Stomach (tissue), 8 donors: ENCODE measurements at regions not wholly inside any gene's neighbourhood (a gene's known extent, or its start where the extent isn't known, plus 50 kb on each side); places are given as distances from the start of the nearest gene placed in this dataset.

Source experiments
- DNase-seq, 2 donors: peaks; one replicate each; pipeline versions ENCODE4 v3.0.0 to v3.0.0-alpha.2; 2013 to 2019
- H3K27ac ChIP-seq, 5 donors: fragments of 200-600 bp in 4 of 5; sonication (generic) in 4 of 5; one replicate each; pipeline ENCODE4 v1.5.1; 2013 to 2019; ENCODE audit warnings: mild to moderate bottlenecking in 1 of 5, moderate library complexity in 1 of 5
- H3K27me3 ChIP-seq, 3 donors: fragments of 200-600 bp; sonication (generic); one replicate each; pipeline ENCODE4 v1.5.1; 2017 to 2019; ENCODE audit warnings: mixed run types in 1 of 3
- H3K36me3 ChIP-seq, 4 donors: fragments of 200-600 bp; sonication (generic); 1 replicate in 3 of 4; 2 replicates in 1 of 4; pipeline ENCODE4 v1.5.1; 2016 to 2019
- H3K4me1 ChIP-seq, 4 donors: fragments of 200-600 bp; sonication (generic); one replicate each; pipeline ENCODE4 v1.5.1; 2016 to 2019
- H3K4me3 ChIP-seq, 4 donors: fragments of 200-600 bp; sonication (generic) in 3 of 4; one replicate each; pipeline ENCODE4 v1.5.1; 2016 to 2019; ENCODE audit warnings: mild to moderate bottlenecking in 1 of 4
- H3K9me3 ChIP-seq, 4 donors: fragments of 200-600 bp; sonication (generic); one replicate each; pipeline ENCODE4 v1.5.1; 2016 to 2019
- CTCF ChIP-seq, 7 experiments: fragments of 450-650 bp in 4 of 7; fragments of 200-600 bp in 3 of 7; sonication (generic) in 3 of 7; IDR thresholded peaks; one replicate each; pipeline ENCODE4 v1.5.1; 2016 to 2019; ENCODE audit warnings: antibody characterized with exemption in 7 of 7, control low read depth in 2 of 7, mild to moderate bottlenecking in 1 of 7
- EP300 ChIP-seq: sonication (generic); formaldehyde crosslinking; IDR thresholded peaks from one replicate; pipeline ENCODE4 v1.6.1; 2017; ENCODE audit warnings: antibody characterized with exemption
- POLR2A ChIP-seq, 4 donors: fragments of 450-650 bp; IDR thresholded peaks; one replicate each; pipeline ENCODE4 v1.6.1; 2016; ENCODE audit warnings: antibody characterized with exemption in 4 of 4, control low read depth in 2 of 4, mild to moderate bottlenecking in 1 of 4, moderate library complexity in 1 of 4
- POLR2AphosphoS5 ChIP-seq, 3 donors: sonication (generic); formaldehyde crosslinking; IDR thresholded peaks; one replicate each; pipeline ENCODE4 v1.6.1; 2016; ENCODE audit warnings: antibody characterized with exemption in 3 of 3
- WGBS, 5 donors: extraction: QIAGEN DNeasy Blood & Tissue Kit in 3 of 5; methylation state at CpG; one replicate each; pipeline versions ENCODE4 v1.1.5 to v1.1.7; 2013 to 2018; 5-methylcytosine and 5-hydroxymethylcytosine counted together
- intact Hi-C: fragments of 100-400 bp; cut with DNase I; formaldehyde crosslinking; loops from one replicate; pipeline ENCODE4 v1.15.1; 2023; ENCODE audit warnings: low total_unique reads
- donor health status: healthy with polysubstance abuse.
- donor health status: Bipolar disorder and iron deficiency.
- donor health status: healthy.

DNA sequence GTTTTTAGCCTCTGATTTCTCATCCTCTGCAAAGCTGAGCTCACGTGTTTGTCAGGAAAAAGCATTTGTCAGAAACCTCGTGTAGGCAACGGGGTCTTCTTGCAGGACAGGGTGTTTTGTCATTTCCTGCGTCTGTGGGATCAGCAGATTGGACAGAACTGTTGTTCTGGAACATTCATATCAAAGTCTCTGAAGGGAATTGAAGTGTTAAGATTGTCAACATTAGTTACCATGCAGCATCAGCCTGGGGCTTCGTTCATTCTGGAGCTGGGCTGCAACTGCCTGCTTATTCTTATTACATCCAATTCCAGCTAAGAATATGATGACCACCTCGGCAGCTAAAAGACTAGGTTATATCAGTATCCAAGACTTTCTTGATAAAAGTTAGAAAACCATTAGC is 71.0 kb upstream of the RALGAPA2 start:
- no peak overlapping the region for H3K4me3 ChIP-seq

DNA sequence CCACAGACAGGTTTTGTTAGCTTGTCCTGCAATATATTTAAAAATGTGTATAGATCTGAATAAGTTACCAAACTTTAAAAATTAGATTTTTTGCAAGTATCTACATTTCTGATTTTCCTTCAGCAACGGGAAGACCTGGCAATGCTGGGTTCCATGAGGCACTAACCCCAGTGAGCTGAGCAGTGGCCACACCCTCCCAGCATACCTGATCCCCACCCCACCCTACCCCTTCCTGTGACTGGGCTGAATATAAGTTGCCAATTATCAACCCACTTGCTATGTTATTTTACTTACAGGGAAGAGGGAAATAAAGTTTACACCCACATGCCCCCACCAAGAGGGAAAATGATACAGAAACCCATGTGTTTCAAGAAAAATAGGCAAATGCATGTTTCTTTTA is 70.3 kb upstream of the RALGAPA2 start:
- no peak for DNase-seq
- peaks cover 10 to 36% (median 17%) of the 10 kb centered on the region in 4 donors for H3K4me1 ChIP-seq
- intact Hi-C loops, result no loop called here

More for the DNA sequence above, 71.0 kb upstream of the RALGAPA2 start:
- no peaks in the 10 kb centered on the region for H3K27me3 ChIP-seq
- H3K36me3 ChIP-seq, result no peaks in the 10 kb centered on the region
- DNase-seq, result peak in 1 of 2 donors; percentile 18
- no peak overlapping the region for H3K27ac ChIP-seq
- peaks cover 10 to 36% (median 17%) of the 10 kb centered on the region in 4 donors for H3K4me1 ChIP-seq
- intact Hi-C loops, result no loop called here
- TF ChIP-seq EP300 (no peak), POLR2AphosphoS5 (IDR thresholded peaks at IDR 0.05) (no peak), CTCF (IDR thresholded peaks at IDR 0.05) (no peak)
- WGBS, 5 donors, result 50 to 61% (median 52%) methylated on average over 6 of the region's 6 CpGs
- H3K9me3 ChIP-seq, result no peaks in the 10 kb centered on the region

GRCh38 chr20:20782231-20782630 is 69.8 kb upstream of the RALGAPA2 start:
- TF ChIP-seq CTCF (IDR thresholded peaks at IDR 0.05) (no peak), POLR2A (IDR thresholded peaks at IDR 0.05) (no peak), EP300 (no peak), POLR2AphosphoS5 (IDR thresholded peaks at IDR 0.05) (no peak)
- WGBS, 5 donors, result 15 to 34% (median 19%) methylated on average over 8 of the region's 8 CpGs
- peak; percentile 47 to 76 for DNase-seq
- no peak overlapping the region for H3K4me3 ChIP-seq
- peaks cover 10 to 36% (median 17%) of the 10 kb centered on the region in 4 donors for H3K4me1 ChIP-seq
- H3K36me3 ChIP-seq, result no peaks in the 10 kb centered on the region
- H3K27ac ChIP-seq, result peak overlapping the region in 1 of 5 donors; percentile 22
- H3K9me3 ChIP-seq, result no peaks in the 10 kb centered on the region
- no peaks in the 10 kb centered on the region for H3K27me3 ChIP-seq
- intact Hi-C loops, result no loop called here

More for the DNA sequence above, 70.3 kb upstream of the RALGAPA2 start:
- no peak overlapping the region for H3K4me3 ChIP-seq
- no peaks in the 10 kb centered on the region for H3K9me3 ChIP-seq
- H3K27ac ChIP-seq, result no peak overlapping the region
- H3K36me3 ChIP-seq, result no peaks in the 10 kb centered on the region
- TF ChIP-seq EP300 (no peak), CTCF (IDR thresholded peaks at IDR 0.05) (no peak), POLR2AphosphoS5 (IDR thresholded peaks at IDR 0.05) (no peak), POLR2A (IDR thresholded peaks at IDR 0.05) (no peak)
- 12 to 37% (median 20%) methylated on average over 1 of the region's 1 CpG for WGBS, 5 donors
- no peaks in the 10 kb centered on the region for H3K27me3 ChIP-seq

GRCh38 chr20:20781029-20781428 is 68.6 kb upstream of the RALGAPA2 start:
- WGBS, 5 donors, result 90 to 93% (median 92%) methylated on average over 5 of the region's 5 CpGs
- no peak for DNase-seq
- Histone ChIP-seq H3K27me3 (no peaks in the 10 kb centered on the region), H3K4me3 (no peak overlapping the region), H3K36me3 (no peaks in the 10 kb centered on the region), H3K27ac (peak overlapping the region in 1 of 5 donors; percentile 66), H3K4me1 (peaks cover 10 to 36% (median 17%) of the 10 kb centered on the region in 4 donors), H3K9me3 (peaks cover 0 to 5% (median 0%) of the 10 kb centered on the region in 4 donors)
- intact Hi-C loops, result no loop called here
- TF ChIP-seq POLR2A (IDR thresholded peaks at IDR 0.05) (no peak), POLR2AphosphoS5 (IDR thresholded peaks at IDR 0.05) (no peak), CTCF (IDR thresholded peaks at IDR 0.05) (no peak), EP300 (no peak)
